SK-N-SH (cell line): ENCODE measurements at regions not wholly inside any gene's neighbourhood (a gene's known extent, or its start where the extent isn't known, plus 50 kb on each side); places are given as distances from the start of the nearest gene placed in this dataset.
A peak's percentile ranks its signal among the peaks of the same experiment; 100 is the strongest.

Experiments used
- CTCF ChIA-PET: fragments of 300-600, 350-600 bp; formaldehyde crosslinking; extraction: SDS; loops from one replicate; lab custom pipeline; 2021; lab: Yijun Ruan, JAX
- POLR2A ChIA-PET: fragments of 350-600 bp; sonication (Branson Sonifier 250); formaldehyde crosslinking; extraction: SDS; loops from one replicate; lab custom pipeline; 2020; ENCODE audit warnings: antibody characterized with exemption, inconsistent platforms; lab: Yijun Ruan, JAX
- DNase-seq: peaks from one replicate; pipeline ENCODE4 v3.0.0; 2012
- H2AFZ ChIP-seq: fragments of 200-600 bp; sonication (generic); 2 replicates; pipeline ENCODE4 v1.8.1; 2016; ENCODE audit warnings: antibody characterized with exemption, mild to moderate bottlenecking, low read depth
- H3F3A ChIP-seq: fragments of 200-600 bp; sonication (generic); replicated peaks from 2 replicates; pipeline ENCODE3; 2016; ENCODE audit warnings: antibody characterized with exemption, mild to moderate bottlenecking; ENCODE audit not compliant: insufficient read depth
- H3K27ac ChIP-seq, 2 experiments: fragments of 200-500 bp in 1 of 2; fragments of 200-600 bp in 1 of 2; sonication (Bioruptor generic) in 1 of 2; sonication (generic), shearing (Covaris generic) in 1 of 2; 2 replicates each; pipeline versions ENCODE4 v1.5.1 to v1.6.1; 2014 to 2016; ENCODE audit warnings: low read depth in 2 of 2, inconsistent platforms in 1 of 2, low read length in 1 of 2, mild to moderate bottlenecking in 1 of 2, mixed read lengths in 1 of 2
- H3K27me3 ChIP-seq: fragments of 200-600 bp; sonication (generic), shearing (Covaris generic); 2 replicates; pipeline ENCODE4 v1.6.1; 2016; ENCODE audit warnings: mixed run types; ENCODE audit not compliant: insufficient read depth
- H3K36me3 ChIP-seq, 2 experiments: fragments of 200-500 bp in 1 of 2; fragments of 200-600 bp in 1 of 2; sonication (Bioruptor generic) in 1 of 2; sonication (generic) in 1 of 2; replicated peaks in 1 of 2; 2 replicates each; pipeline versions ENCODE3 to v1.5.1; 2014 to 2016; ENCODE audit warnings: low read length in 1 of 2, mild to moderate bottlenecking in 1 of 2; ENCODE audit not compliant: insufficient read depth in 2 of 2, control insufficient read depth in 1 of 2
- H3K4me1 ChIP-seq, 2 experiments: fragments of 200-500 bp in 1 of 2; fragments of 200-600 bp in 1 of 2; sonication (Bioruptor generic) in 1 of 2; sonication (generic), shearing (Covaris generic) in 1 of 2; 2 replicates each; pipeline versions ENCODE4 v1.5.1 to v1.6.1; 2014 to 2016; ENCODE audit warnings: low read depth in 1 of 2, low read length in 1 of 2, mixed run types in 1 of 2; ENCODE audit not compliant: insufficient read depth in 2 of 2, control insufficient read depth in 1 of 2
- H3K4me2 ChIP-seq: fragments of 200-600 bp; sonication (generic), shearing (Covaris generic); 2 replicates; pipeline ENCODE4 v1.6.1; 2017; ENCODE audit warnings: mixed run types
- H3K4me3 ChIP-seq, 2 experiments: fragments of 200-500 bp in 1 of 2; fragments of 200-600 bp in 1 of 2; sonication (Bioruptor generic) in 1 of 2; sonication (generic), shearing (Covaris generic) in 1 of 2; 2 replicates each; pipeline versions ENCODE4 v1.5.1 to v1.8.1; 2014 to 2016; ENCODE audit warnings: low read depth in 2 of 2, inconsistent platforms in 1 of 2, low read length in 1 of 2, mild to moderate bottlenecking in 1 of 2, mixed read lengths in 1 of 2, moderate library complexity in 1 of 2
- H3K79me2 ChIP-seq: fragments of 200-600 bp; sonication (generic); 2 replicates; pipeline ENCODE4 v1.8.1; 2017; ENCODE audit warnings: mild to moderate bottlenecking; ENCODE audit not compliant: insufficient read depth
- H3K9ac ChIP-seq: fragments of 200-600 bp; sonication (generic); 2 replicates; pipeline ENCODE4 v1.6.1; 2017; ENCODE audit warnings: mixed run types
- H3K9me2 ChIP-seq: fragments of 200-600 bp; sonication (generic); 2 replicates; pipeline ENCODE4 v1.6.1; 2017; ENCODE audit warnings: mixed run types
- H3K9me3 ChIP-seq: fragments of 200-600 bp; sonication (generic); 2 replicates; pipeline ENCODE4 v1.6.1; 2017; ENCODE audit warnings: mixed run types, mild to moderate bottlenecking, moderate library complexity
- H4K20me1 ChIP-seq: fragments of 200-600 bp; sonication (generic); 2 replicates; pipeline ENCODE4 v1.6.1; 2017; ENCODE audit warnings: mild to moderate bottlenecking, mixed run types; ENCODE audit not compliant: insufficient read depth
- CHD2 ChIP-seq: fragments of 150-350 bp; IDR thresholded peaks from 2 replicates; pipeline ENCODE4 v1.6.1; 2018; ENCODE audit warnings: low read length; ENCODE audit not compliant: partially characterized antibody
- ELF1 ChIP-seq: IDR thresholded peaks from 2 replicates; pipeline ENCODE4 v1.4.0; 2012
- FOXM1 ChIP-seq: IDR thresholded peaks from 2 replicates; pipeline ENCODE4 v1.4.0; 2012; ENCODE audit warnings: low read depth, mild to moderate bottlenecking
- GABPA ChIP-seq: IDR thresholded peaks from 2 replicates; pipeline ENCODE4 v1.4.0; 2012; ENCODE audit warnings: low read depth, mild to moderate bottlenecking
- GATA2 ChIP-seq: sonication (generic); formaldehyde crosslinking; IDR thresholded peaks from 2 replicates; pipeline ENCODE4 v1.5.0; 2020; ENCODE audit warnings: mild to moderate bottlenecking, missing genetic modification reagents
- JUND ChIP-seq: IDR thresholded peaks from 2 replicates; pipeline ENCODE4 v1.4.0; 2012
- MXI1 ChIP-seq: IDR thresholded peaks from 2 replicates; pipeline ENCODE4 v1.6.1; 2012; ENCODE audit warnings: mild to moderate bottlenecking, low read depth, low read length, improper control_type of control experiment
- NRF1 ChIP-seq: IDR thresholded peaks from 2 replicates; pipeline ENCODE4 v1.6.1; 2012; ENCODE audit warnings: low read depth, mild to moderate bottlenecking, low read length
- RAD21 ChIP-seq: IDR thresholded peaks from 2 replicates; pipeline ENCODE4 v1.6.1; 2012; ENCODE audit warnings: mild to moderate bottlenecking, low read length
- RFX5 ChIP-seq: IDR thresholded peaks from 2 replicates; pipeline ENCODE4 v1.6.1; 2012; ENCODE audit warnings: mild to moderate bottlenecking, improper control_type of control experiment, low read length
- RXRA ChIP-seq: IDR thresholded peaks from 2 replicates; pipeline ENCODE4 v1.4.0; 2012; ENCODE audit warnings: low read depth, mild to moderate bottlenecking, borderline replicate concordance
- SIN3A ChIP-seq: IDR thresholded peaks from 2 replicates; pipeline ENCODE4 v1.6.1; 2012; ENCODE audit warnings: low read depth, mild to moderate bottlenecking, low read length, moderate library complexity, borderline replicate concordance
- WGBS: methylation state at CpG from one replicate; pipeline ENCODE4 v1.1.6; 2017; ENCODE audit warnings: low lambda C conversion rate; 5-methylcytosine and 5-hydroxymethylcytosine counted together
- TF ChIP-seq, protein P1 (sequence below): IDR thresholded peaks from 2 replicates; pipeline ENCODE4 v1.4.0; 2012; ENCODE audit warnings: low read depth, borderline replicate concordance
- TF ChIP-seq, protein P2 (sequence below): fragments of 200-600 bp; sonication (generic); IDR thresholded peaks from 2 replicates; pipeline ENCODE4 v1.6.1; 2017; ENCODE audit warnings: antibody characterized with exemption, mild to moderate bottlenecking, moderate library complexity
- TF ChIP-seq, protein P3 (sequence below): IDR thresholded peaks from 2 replicates; pipeline ENCODE4 v1.4.0; 2012; ENCODE audit warnings: low read depth, borderline replicate concordance
- TF ChIP-seq, protein P4 (sequence below): fragments of 150-350 bp; IDR thresholded peaks from 2 replicates; pipeline ENCODE4 v1.6.1; 2016; ENCODE audit warnings: mild to moderate bottlenecking, low read depth, low read length
- TF ChIP-seq, protein P5 (sequence below): fragments of 150-350 bp; IDR thresholded peaks from 2 replicates; pipeline ENCODE4 v1.6.1; 2017; ENCODE audit warnings: antibody characterized with exemption, low read length, low read depth, borderline replicate concordance

DNA sequence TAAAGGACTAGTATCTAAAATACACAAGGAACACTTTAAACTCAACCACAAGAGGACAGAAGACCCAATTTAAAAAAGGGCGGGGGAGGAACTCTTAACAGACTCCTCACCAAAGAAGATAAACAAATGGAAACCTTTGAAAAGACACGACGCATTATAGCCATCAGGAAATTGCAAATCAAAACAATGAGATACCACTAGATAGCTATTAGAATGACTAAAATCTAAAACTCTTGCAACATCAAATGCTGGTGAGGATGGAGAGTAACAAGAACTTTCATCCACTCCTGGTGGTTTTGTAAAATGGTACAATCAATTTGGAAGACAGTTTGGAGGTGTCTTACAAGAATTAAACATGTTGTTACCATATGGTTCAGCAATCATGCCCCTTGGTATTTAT is 708.2 kb downstream of the BRINP3 start (continued):
- TF ChIP-seq, protein P1, sequence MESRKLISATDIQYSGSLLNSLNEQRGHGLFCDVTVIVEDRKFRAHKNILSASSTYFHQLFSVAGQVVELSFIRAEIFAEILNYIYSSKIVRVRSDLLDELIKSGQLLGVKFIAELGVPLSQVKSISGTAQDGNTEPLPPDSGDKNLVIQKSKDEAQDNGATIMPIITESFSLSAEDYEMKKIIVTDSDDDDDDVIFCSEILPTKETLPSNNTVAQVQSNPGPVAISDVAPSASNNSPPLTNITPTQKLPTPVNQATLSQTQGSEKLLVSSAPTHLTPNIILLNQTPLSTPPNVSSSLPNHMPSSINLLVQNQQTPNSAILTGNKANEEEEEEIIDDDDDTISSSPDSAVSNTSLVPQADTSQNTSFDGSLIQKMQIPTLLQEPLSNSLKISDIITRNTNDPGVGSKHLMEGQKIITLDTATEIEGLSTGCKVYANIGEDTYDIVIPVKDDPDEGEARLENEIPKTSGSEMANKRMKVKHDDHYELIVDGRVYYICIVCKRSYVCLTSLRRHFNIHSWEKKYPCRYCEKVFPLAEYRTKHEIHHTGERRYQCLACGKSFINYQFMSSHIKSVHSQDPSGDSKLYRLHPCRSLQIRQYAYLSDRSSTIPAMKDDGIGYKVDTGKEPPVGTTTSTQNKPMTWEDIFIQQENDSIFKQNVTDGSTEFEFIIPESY, result no peak
- no peak for TF ChIP-seq RXRA
- TF ChIP-seq, protein P2, sequence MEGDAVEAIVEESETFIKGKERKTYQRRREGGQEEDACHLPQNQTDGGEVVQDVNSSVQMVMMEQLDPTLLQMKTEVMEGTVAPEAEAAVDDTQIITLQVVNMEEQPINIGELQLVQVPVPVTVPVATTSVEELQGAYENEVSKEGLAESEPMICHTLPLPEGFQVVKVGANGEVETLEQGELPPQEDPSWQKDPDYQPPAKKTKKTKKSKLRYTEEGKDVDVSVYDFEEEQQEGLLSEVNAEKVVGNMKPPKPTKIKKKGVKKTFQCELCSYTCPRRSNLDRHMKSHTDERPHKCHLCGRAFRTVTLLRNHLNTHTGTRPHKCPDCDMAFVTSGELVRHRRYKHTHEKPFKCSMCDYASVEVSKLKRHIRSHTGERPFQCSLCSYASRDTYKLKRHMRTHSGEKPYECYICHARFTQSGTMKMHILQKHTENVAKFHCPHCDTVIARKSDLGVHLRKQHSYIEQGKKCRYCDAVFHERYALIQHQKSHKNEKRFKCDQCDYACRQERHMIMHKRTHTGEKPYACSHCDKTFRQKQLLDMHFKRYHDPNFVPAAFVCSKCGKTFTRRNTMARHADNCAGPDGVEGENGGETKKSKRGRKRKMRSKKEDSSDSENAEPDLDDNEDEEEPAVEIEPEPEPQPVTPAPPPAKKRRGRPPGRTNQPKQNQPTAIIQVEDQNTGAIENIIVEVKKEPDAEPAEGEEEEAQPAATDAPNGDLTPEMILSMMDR, result no peak
- no peak for TF ChIP-seq JUND
- no peak for TF ChIP-seq GABPA
- TF ChIP-seq CHD2, result no peak
- TF ChIP-seq, protein P3, sequence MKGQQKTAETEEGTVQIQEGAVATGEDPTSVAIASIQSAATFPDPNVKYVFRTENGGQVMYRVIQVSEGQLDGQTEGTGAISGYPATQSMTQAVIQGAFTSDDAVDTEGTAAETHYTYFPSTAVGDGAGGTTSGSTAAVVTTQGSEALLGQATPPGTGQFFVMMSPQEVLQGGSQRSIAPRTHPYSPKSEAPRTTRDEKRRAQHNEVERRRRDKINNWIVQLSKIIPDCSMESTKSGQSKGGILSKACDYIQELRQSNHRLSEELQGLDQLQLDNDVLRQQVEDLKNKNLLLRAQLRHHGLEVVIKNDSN, result no peak
- TF ChIP-seq, protein P4, sequence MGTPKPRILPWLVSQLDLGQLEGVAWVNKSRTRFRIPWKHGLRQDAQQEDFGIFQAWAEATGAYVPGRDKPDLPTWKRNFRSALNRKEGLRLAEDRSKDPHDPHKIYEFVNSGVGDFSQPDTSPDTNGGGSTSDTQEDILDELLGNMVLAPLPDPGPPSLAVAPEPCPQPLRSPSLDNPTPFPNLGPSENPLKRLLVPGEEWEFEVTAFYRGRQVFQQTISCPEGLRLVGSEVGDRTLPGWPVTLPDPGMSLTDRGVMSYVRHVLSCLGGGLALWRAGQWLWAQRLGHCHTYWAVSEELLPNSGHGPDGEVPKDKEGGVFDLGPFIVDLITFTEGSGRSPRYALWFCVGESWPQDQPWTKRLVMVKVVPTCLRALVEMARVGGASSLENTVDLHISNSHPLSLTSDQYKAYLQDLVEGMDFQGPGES, result no peak
- no peak for TF ChIP-seq SIN3A

DNA sequence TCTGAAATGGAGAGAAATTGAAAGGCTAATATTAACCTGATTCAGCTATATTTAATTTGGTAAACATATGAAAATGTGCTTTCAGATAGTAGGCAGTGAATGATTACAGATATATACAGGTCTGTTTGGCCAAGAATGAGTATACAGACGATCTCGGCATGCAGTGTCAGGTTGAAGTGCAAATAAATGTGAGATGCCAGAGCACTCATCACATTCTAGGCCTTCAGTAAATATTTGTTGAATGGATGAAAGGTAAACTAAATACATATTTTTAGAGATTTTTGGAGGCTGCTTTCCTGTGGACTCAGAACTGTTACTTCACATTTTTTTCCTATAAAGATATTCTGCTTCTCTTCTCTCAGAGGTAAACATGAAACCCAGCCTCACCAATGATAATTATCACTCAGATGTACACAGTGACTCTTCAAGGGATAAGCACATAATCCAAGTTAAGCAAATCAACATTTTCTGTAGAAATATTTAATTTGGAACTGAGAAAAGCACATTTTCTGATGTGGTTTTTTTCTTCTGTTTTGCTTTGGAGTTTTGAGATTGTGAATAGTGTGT is 702.9 kb downstream of the BRINP3 start:
- Histone ChIP-seq H3K79me2 (no peaks in the 10 kb centered on the region), H3K4me1 (peaks cover 0 to 3% of the 10 kb centered on the region in 2 experiments; a peak in 2 of 4 replicates), H3K36me3 (no peaks in the 10 kb centered on the region), H3K9ac (no peak overlapping the region), H3K9me2 (no peaks in the 10 kb centered on the region), H3K27me3 (no peaks in the 10 kb centered on the region), H3K9me3 (no peaks in the 10 kb centered on the region), H3K4me3 (no peak overlapping the region), H3F3A (peaks cover 6% of the 10 kb centered on the region), H4K20me1 (no peaks in the 10 kb centered on the region), H3K27ac (peak overlapping the region; percentile 32 to 39; a peak in 1 of 4 replicates), H2AFZ (no peak overlapping the region; the same call in 1 of the 2 replicates), H3K4me2 (no peak overlapping the region)
- DNase-seq, result no peak
- WGBS, result 80% methylated on average over 2 of the region's 2 CpGs
- CTCF ChIA-PET, result no interaction called here
- POLR2A ChIA-PET, result no interaction called here
- TF ChIP-seq, protein P1, result no peak
- TF ChIP-seq JUND (no peak), FOXM1 (no peak), RAD21 (no peak), RXRA (no peak), ELF1 (no peak), MXI1 (no peak), NRF1 (no peak), RFX5 (no peak), GATA2 (CRISPR knock-in tag) (no peak)
- TF ChIP-seq, protein P3, result no peak
- TF ChIP-seq, protein P5, sequence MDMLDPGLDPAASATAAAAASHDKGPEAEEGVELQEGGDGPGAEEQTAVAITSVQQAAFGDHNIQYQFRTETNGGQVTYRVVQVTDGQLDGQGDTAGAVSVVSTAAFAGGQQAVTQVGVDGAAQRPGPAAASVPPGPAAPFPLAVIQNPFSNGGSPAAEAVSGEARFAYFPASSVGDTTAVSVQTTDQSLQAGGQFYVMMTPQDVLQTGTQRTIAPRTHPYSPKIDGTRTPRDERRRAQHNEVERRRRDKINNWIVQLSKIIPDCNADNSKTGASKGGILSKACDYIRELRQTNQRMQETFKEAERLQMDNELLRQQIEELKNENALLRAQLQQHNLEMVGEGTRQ, result no peak
- TF ChIP-seq, protein P4, result no peak
